BJ (cell line): ENCODE measurements at regions not wholly inside any gene's neighbourhood (a gene's known extent, or its start where the extent isn't known, plus 50 kb on each side); places are given as distances from the start of the nearest gene placed in this dataset.

ENCODE experiments used
- CTCF ChIA-PET: fragments of 350-600 bp; formaldehyde crosslinking; extraction: SDS; loops from one replicate; lab custom pipeline; 2021; ENCODE audit warnings: antibody characterized with exemption, inconsistent platforms; lab: Yijun Ruan, JAX
- POLR2A ChIA-PET: fragments of 300-600 bp; sonication (Branson Sonifier 250); formaldehyde crosslinking; extraction: SDS; loops from one replicate; lab custom pipeline; 2021; ENCODE audit warnings: antibody characterized with exemption; lab: Charles Lee
- DNase-seq: peaks from one replicate; pipeline ENCODE4 v3.0.0-alpha.2; 2011; ENCODE audit warnings: low read depth
- H3K27me3 ChIP-seq: 2 replicates; pipeline ENCODE4 v1.6.0; 2011; ENCODE audit warnings: low read length; ENCODE audit not compliant: control insufficient read depth, insufficient read depth
- H3K36me3 ChIP-seq: 2 replicates; pipeline ENCODE4 v1.5.1; 2011; ENCODE audit warnings: low read length; ENCODE audit not compliant: control insufficient read depth, insufficient read depth
- H3K4me3 ChIP-seq: 2 replicates; pipeline ENCODE4 v1.5.1; 2011; ENCODE audit warnings: low read depth, mild to moderate bottlenecking, control low read depth, low read length
- TF ChIP-seq, protein P1 (sequence below): IDR thresholded peaks from 2 replicates; pipeline ENCODE4 v1.5.1; 2011; ENCODE audit warnings: low read depth, mild to moderate bottlenecking, control low read depth, inconsistent platforms, low read length, moderate library complexity; ENCODE audit not compliant: insufficient read depth

DNA sequence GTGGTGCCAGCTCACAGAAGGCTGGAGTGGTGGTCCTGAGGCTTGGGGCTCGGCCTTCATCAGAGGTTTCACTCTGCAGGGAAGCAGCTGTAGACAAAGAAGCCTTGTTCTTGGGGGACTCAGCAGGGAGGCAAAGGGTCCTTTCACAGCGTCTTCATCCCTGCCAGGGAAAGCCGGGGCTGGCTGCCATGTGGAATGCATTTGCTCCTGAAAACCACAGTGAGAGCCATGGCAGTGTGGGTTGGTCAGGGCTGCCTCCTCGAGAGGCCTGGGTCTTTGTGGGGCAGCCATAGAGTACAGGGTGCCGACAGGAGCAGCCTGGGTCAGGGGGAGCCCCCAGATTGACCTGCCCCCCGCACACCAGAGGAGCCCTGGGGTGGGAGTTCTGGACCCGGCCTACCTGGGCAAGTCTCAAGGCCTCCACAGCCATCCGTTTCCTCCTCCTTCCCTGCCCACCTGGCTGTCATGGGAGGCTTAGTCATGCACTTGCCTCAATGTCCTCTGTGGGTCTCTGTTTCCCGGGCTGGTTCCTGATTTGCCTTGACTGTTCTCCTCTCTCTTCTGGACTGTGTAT lies 144.0 kb downstream of the CDC5L start:
- ChIA-PET POLR2A (no interaction called here), CTCF (no interaction called here)
- Histone ChIP-seq H3K4me3 (no peak overlapping the region), H3K27me3 (peaks cover 5% of the 10 kb centered on the region), H3K36me3 (no peaks in the 10 kb centered on the region)
- TF ChIP-seq, protein P1, sequence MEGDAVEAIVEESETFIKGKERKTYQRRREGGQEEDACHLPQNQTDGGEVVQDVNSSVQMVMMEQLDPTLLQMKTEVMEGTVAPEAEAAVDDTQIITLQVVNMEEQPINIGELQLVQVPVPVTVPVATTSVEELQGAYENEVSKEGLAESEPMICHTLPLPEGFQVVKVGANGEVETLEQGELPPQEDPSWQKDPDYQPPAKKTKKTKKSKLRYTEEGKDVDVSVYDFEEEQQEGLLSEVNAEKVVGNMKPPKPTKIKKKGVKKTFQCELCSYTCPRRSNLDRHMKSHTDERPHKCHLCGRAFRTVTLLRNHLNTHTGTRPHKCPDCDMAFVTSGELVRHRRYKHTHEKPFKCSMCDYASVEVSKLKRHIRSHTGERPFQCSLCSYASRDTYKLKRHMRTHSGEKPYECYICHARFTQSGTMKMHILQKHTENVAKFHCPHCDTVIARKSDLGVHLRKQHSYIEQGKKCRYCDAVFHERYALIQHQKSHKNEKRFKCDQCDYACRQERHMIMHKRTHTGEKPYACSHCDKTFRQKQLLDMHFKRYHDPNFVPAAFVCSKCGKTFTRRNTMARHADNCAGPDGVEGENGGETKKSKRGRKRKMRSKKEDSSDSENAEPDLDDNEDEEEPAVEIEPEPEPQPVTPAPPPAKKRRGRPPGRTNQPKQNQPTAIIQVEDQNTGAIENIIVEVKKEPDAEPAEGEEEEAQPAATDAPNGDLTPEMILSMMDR, result no peak
- DNase-seq, result no peak

DNA sequence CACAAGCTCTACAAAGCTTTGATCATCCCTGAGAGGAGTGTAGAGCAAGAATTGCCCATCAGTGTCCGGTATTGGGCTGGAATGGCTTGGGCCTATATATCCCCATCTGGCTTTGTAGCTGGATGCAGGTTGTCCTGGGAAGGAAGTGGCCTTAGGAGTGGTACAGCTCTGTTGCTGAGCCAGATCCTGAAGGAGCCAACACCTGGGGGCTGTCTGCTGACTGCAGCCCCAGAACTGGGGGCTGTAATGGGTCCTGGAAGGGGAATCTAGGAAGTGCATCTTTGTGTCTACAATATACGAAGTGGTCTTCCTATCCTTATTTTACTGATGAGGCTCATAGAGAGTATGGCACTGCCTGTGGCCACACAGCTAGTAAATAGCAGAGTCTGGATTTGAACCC lies 145.9 kb downstream of the CDC5L start:
- CTCF ChIA-PET, result interaction anchor here (0.5 to 1.7 kb wide), 3 partner anchors 8 to 243 kb away, joined by 3 to 5 read pairs (median 3); no protein-coding TSS in a partner anchor

DNA sequence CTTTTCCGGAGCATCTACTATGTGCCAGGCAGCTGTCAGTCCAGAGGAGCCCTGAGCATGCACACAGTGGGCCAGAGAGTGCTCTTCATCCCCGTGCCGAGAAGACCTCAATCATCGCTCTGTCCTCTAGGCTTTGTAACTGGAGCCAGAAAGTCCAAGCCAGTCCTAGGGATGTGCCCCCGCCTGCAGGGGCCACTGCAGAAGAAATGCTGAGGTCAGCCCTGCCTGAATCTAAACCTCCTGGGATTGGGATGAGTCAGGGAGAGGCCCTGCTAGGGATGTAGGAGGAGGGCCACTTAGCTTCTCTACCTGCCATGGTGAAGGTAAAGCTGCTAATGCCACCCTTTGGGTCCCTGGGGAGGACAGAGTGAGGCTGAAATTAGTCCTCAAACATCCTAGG lies 146.8 kb downstream of the CDC5L start:
- ChIA-PET CTCF (interaction anchor here (1.5 kb wide), 1 partner anchor 58 kb away, joined by 3 read pairs; no protein-coding TSS in a partner anchor), POLR2A (no interaction called here)
- no peak overlapping the region for H3K4me3 ChIP-seq
- TF ChIP-seq, protein P1, result no peak
- no peaks in the 10 kb centered on the region for H3K36me3 ChIP-seq
- DNase-seq, result no peak
- H3K27me3 ChIP-seq, result peaks cover 10% of the 10 kb centered on the region

More for the DNA sequence above, 145.9 kb downstream of the CDC5L start:
- H3K36me3 ChIP-seq, result no peaks in the 10 kb centered on the region
- DNase-seq, result no peak
- TF ChIP-seq, protein P1, result no peak
- no peak overlapping the region for H3K4me3 ChIP-seq
- POLR2A ChIA-PET, result no interaction called here
- H3K27me3 ChIP-seq, result peaks cover 7% of the 10 kb centered on the region

DNA sequence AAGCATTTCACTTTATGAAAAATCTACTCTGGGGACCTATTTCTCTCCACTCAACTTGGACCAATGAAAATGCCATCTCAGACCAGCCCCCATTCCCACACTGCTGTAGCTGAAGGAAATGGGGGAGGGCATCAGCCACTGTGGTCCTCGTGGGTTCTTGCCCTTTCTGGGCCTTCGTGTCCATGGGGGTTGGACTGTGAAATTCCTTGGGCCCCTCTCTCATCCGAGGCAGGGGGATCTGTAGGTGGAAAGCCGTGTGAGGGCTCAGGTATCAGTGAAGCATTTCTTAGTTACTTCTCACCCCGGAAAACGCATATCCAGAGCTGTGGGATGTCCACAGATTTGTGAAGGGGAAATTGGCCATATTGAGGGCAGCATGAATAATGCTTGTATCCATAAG lies 147.9 kb downstream of the CDC5L start:
- CTCF ChIA-PET, result interaction anchor here (1.7 kb wide), 1 partner anchor 60 kb away, joined by 5 read pairs; no protein-coding TSS in a partner anchor

GRCh38 chr6:44535967-44536366 lies 148.5 kb downstream of the CDC5L start:
- H3K4me3 ChIP-seq, result no peak overlapping the region
- POLR2A ChIA-PET, result no interaction called here

More for the DNA sequence above, 147.9 kb downstream of the CDC5L start:
- H3K27me3 ChIP-seq, result peaks cover 9% of the 10 kb centered on the region
- H3K36me3 ChIP-seq, result no peaks in the 10 kb centered on the region
- TF ChIP-seq, protein P1, result no peak
- DNase-seq, result no peak
- H3K4me3 ChIP-seq, result no peak overlapping the region
- POLR2A ChIA-PET, result no interaction called here

More at GRCh38 chr6:44535967-44536366, 148.5 kb downstream of the CDC5L start:
- CTCF ChIA-PET, result interaction anchor here (1.7 kb wide), 1 partner anchor 60 kb away, joined by 5 read pairs; no protein-coding TSS in a partner anchor
- TF ChIP-seq, protein P1, result no peak
- no peaks in the 10 kb centered on the region for H3K36me3 ChIP-seq
- no peak for DNase-seq
- H3K27me3 ChIP-seq, result peaks cover 9% of the 10 kb centered on the region
